Progenitor cell of endocrine pancreas (in vitro differentiated cells): ENCODE measurements at regions not wholly inside any gene's neighbourhood (a gene's known extent, or its start where the extent isn't known, plus 50 kb on each side); places are given as distances from the start of the nearest gene placed in this dataset.

Source experiments
- DNase-seq: peaks from one replicate; pipeline ENCODE4 v3.0.0; 2021; ENCODE audit warnings: low spot score; ENCODE audit not compliant: unreplicated experiment
- H3K27ac Mint-ChIP-seq: 2 replicates; pipeline ENCODE4 v1.8.0; 2021; ENCODE audit warnings: mild to moderate bottlenecking, moderate library complexity, mixed read lengths
- H3K27me3 Mint-ChIP-seq: 2 replicates; pipeline ENCODE4 v1.8.0; 2021; ENCODE audit warnings: mixed read lengths
- H3K36me3 Mint-ChIP-seq: 2 replicates; pipeline ENCODE4 v1.8.0; 2022; ENCODE audit warnings: mixed read lengths; ENCODE audit not compliant: insufficient read depth
- H3K4me1 Mint-ChIP-seq: 2 replicates; pipeline ENCODE4 v1.8.0; 2021; ENCODE audit warnings: low read depth, mixed read lengths
- H3K4me3 Mint-ChIP-seq: 2 replicates; pipeline ENCODE4 v1.8.0; 2021; ENCODE audit warnings: low read depth, mild to moderate bottlenecking, moderate library complexity, mixed read lengths
- H3K9me3 Mint-ChIP-seq: 2 replicates; pipeline ENCODE4 v1.8.0; 2021; ENCODE audit warnings: low read depth, mixed read lengths
- CTCF ChIP-seq: fragments of 200-600 bp; sonication (generic); IDR thresholded peaks from one replicate; pipeline ENCODE4 v1.5.0; 2021; ENCODE audit warnings: antibody characterized with exemption, mild to moderate bottlenecking; ENCODE audit not compliant: unreplicated experiment

GRCh38 chr10:132486539-132487121, 51.0 kb upstream of the INPP5A start:
- Mint-ChIP-seq H3K36me3 (no peaks in the 10 kb centered on the region), H3K27ac (no peak overlapping the region), H3K9me3 (peaks cover 3% of the 10 kb centered on the region), H3K4me1 (no peaks in the 10 kb centered on the region), H3K4me3 (no peak overlapping the region), H3K27me3 (peaks cover 11% of the 10 kb centered on the region)
- DNase-seq: no peak
- TF ChIP-seq CTCF: no peak

GRCh38 chr10:132487241-132488135, 50.1 kb upstream of the INPP5A start:
- peaks cover 5% of the 10 kb centered on the region for H3K27me3 Mint-ChIP-seq
- no peaks in the 10 kb centered on the region for H3K4me1 Mint-ChIP-seq
- H3K4me3 Mint-ChIP-seq: no peak overlapping the region
- H3K36me3 Mint-ChIP-seq: no peaks in the 10 kb centered on the region
- TF ChIP-seq CTCF: no peak
- H3K27ac Mint-ChIP-seq: no peak overlapping the region
- no peak for DNase-seq
- H3K9me3 Mint-ChIP-seq: peaks cover under 1% of the 10 kb centered on the region
